ENCODE measurements at regions not wholly inside any gene's neighbourhood (a gene's known extent, or its start where the extent isn't known, plus 50 kb on each side); places are given as distances from the start of the nearest gene placed in this dataset.

DNA sequence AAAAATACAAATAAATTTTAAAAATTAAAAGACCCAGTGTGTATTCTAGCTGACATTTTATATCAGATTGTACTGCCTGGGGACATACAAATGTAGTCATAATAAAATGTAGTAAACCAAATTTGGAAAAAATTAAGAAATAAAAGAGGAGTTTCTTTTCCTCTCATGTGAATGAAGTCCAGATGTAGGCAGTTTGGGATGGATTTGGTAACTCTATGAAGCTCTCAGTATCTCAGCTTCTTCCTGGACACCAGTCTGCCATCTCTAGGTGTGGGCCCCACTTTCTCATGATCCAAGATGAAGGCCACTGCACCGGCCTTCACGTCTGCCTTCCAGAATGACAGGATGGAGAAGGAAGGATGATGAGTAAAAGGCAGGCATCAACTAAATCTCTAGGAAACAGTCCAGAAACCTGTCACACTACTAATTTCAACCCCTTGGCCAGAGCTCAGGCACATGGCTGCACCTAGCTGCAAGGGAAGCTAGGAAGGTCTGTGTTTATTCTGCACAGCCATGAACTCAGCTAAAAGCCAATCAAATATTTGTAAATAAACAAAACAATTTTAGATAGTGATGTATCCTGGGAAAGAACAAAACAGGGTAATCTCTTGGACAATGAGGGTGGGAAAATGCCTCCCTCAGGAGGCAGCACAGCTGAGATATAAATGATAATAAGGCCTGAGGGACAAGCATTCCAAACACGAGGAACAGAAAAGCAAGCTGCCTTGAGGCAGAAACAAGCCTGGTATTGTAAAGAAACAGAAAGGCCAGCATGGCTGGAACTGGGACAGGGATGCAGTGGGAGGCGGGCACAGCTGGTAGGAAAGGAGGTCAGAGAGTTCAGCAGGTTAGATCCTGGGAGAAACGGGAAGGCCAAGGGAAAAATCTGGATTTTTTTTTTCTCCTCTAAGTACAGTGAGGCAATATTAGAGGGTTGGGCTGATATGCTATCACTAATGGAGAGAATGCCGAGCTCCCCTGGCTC is 88.5 kb upstream of the PTPN1 start:
- ATAC-seq = no peak
- TF ChIP-seq BACH2 (CRISPR knock-in tag; IDR thresholded peaks at IDR 0.05; ENCODE audit: borderline replicate concordance) = no peak

DNA sequence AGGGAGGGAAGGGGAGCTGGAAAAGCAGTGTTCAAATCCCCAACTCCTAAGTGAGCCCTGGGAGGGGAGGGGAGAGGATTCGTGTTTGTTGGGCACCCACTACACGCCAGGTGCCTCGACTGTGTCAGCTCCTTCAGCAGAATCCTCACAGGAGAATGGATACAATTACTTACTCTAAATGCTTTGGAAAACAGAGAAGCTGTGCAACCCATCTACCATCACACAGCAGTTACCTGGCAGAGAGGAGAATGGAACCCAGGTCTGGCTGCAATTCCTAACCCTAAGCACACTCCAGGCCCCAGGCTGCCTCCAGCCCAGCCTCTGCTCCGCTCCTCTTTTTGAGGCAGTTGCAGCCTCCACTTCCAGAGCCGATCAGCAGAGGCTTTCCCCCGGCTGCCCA is 86.4 kb upstream of the PTPN1 start:
- no peak for ATAC-seq
- TF ChIP-seq CREB5 (CRISPR knock-in tag; IDR thresholded peaks at IDR 0.05; ENCODE audit: low read depth) (no peak), CSRNP3 (CRISPR knock-in tag; IDR thresholded peaks at IDR 0.05) (no peak), ZFP30 (CRISPR knock-in tag; IDR thresholded peaks at IDR 0.05) (no peak), TCF4 (CRISPR knock-in tag; IDR thresholded peaks at IDR 0.05; ENCODE audit: borderline replicate concordance) (no peak), ZNF8 (CRISPR knock-in tag; IDR thresholded peaks at IDR 0.05) (no peak), CSDC2 (CRISPR knock-in tag; IDR thresholded peaks at IDR 0.05) (no peak)
- TF ChIP-seq, protein P1, sequence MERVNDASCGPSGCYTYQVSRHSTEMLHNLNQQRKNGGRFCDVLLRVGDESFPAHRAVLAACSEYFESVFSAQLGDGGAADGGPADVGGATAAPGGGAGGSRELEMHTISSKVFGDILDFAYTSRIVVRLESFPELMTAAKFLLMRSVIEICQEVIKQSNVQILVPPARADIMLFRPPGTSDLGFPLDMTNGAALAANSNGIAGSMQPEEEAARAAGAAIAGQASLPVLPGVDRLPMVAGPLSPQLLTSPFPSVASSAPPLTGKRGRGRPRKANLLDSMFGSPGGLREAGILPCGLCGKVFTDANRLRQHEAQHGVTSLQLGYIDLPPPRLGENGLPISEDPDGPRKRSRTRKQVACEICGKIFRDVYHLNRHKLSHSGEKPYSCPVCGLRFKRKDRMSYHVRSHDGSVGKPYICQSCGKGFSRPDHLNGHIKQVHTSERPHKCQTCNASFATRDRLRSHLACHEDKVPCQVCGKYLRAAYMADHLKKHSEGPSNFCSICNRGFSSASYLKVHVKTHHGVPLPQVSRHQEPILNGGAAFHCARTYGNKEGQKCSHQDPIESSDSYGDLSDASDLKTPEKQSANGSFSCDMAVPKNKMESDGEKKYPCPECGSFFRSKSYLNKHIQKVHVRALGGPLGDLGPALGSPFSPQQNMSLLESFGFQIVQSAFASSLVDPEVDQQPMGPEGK (CRISPR knock-in tag; IDR thresholded peaks at IDR 0.05; ENCODE audit: borderline replicate concordance) = no peak

- TF ChIP-seq ZFP3 (CRISPR knock-in tag; IDR thresholded peaks at IDR 0.05) (no peak), TSHZ2 (CRISPR knock-in tag; IDR thresholded peaks at IDR 0.05) (no peak), ZNF70 (CRISPR knock-in tag; IDR thresholded peaks at IDR 0.05) (no peak)
- ATAC-seq = no peak
Observed at GRCh38 chr20:50425076-50425475, 85.1 kb upstream of the PTPN1 start.

DNA sequence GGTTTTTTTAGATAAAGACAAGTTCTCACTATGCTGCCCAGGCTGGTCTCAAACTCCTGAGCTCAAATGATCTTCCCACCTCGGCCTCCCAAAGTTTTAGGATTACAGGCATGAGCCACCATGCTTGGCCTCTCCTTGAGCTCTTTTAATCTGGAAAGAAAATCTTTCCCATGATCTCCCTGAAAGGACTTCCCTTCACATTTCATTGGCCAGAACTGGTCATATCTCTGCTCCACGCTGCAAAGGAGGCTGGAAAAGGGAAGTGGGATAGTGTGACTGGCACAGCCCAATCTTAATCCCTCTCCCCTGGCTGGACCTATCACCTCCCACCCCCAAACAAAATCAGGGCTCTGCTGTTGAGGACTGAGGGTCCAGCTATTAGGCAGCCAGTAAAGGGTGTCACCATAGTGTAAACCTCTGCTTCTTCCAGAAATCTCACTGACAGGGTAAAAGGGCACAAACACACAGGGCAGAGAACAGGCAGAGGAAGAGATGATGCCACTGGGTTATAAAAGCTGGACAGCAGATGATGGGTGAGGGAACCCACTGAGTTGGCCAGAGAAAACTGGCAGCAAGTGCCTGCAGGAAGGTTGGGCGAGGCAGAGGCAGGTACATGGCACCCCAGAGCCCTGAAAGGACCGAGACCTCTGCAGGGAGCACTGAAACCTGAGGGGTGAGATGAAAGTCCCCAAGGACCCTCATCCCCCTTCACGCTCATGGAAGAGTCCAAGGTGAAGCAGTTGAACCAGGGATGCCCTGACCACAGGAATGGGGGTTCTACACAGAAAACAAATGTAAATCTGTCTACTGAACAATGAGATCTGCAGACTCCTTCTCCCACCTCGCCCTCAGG is 83.1 kb upstream of the PTPN1 start:
- TF ChIP-seq ESRRG (CRISPR knock-in tag; IDR thresholded peaks at IDR 0.05) = no peak
- TF ChIP-seq RARB (CRISPR knock-in tag; IDR thresholded peaks at IDR 0.05) = no peak
- no peak for ATAC-seq

GRCh38 chr20:50427719-50428083 is 82.5 kb upstream of the PTPN1 start:
- no peak for ATAC-seq
- no peak for TF ChIP-seq ZNF565 (CRISPR knock-in tag; conservative IDR thresholded peaks at IDR 0.05; ENCODE audit: low read depth)
- no peak for TF ChIP-seq CREB5 (CRISPR knock-in tag; IDR thresholded peaks at IDR 0.05; ENCODE audit: low read depth)
- no peak for TF ChIP-seq GLIS3 (CRISPR knock-in tag; IDR thresholded peaks at IDR 0.05)
- no peak for TF ChIP-seq TSHZ2 (CRISPR knock-in tag; IDR thresholded peaks at IDR 0.05)
- TF ChIP-seq ZC3H10 (CRISPR knock-in tag; IDR thresholded peaks at IDR 0.05) = no peak
- TF ChIP-seq ISL1 (CRISPR knock-in tag; IDR thresholded peaks at IDR 0.05) = no peak
- TF ChIP-seq PPARA (CRISPR knock-in tag; IDR thresholded peaks at IDR 0.05; ENCODE audit: borderline replicate concordance) = no peak
- TF ChIP-seq TCF4 (CRISPR knock-in tag; IDR thresholded peaks at IDR 0.05; ENCODE audit: borderline replicate concordance) = no peak
- TF ChIP-seq, protein P1 (CRISPR knock-in tag; IDR thresholded peaks at IDR 0.05; ENCODE audit: borderline replicate concordance) = no peak
- TF ChIP-seq SNAI2 (CRISPR knock-in tag; IDR thresholded peaks at IDR 0.05) = no peak

Data from SK-N-SH treated with all-trans-retinoic acid at 6 μM for 48 hours (cell line).